BJ (cell line): ENCODE measurements at regions not wholly inside any gene's neighbourhood (a gene's known extent, or its start where the extent isn't known, plus 50 kb on each side); places are given as distances from the start of the nearest gene placed in this dataset.

Source experiments
- CTCF ChIA-PET: fragments of 350-600 bp; formaldehyde crosslinking; extraction: SDS; loops from one replicate; lab custom pipeline; 2021; ENCODE audit warnings: antibody characterized with exemption, inconsistent platforms; lab: Yijun Ruan, JAX
- POLR2A ChIA-PET: fragments of 300-600 bp; sonication (Branson Sonifier 250); formaldehyde crosslinking; extraction: SDS; loops from one replicate; lab custom pipeline; 2021; ENCODE audit warnings: antibody characterized with exemption; lab: Charles Lee
- DNase-seq: peaks from one replicate; pipeline ENCODE4 v3.0.0-alpha.2; 2011; ENCODE audit warnings: low read depth
- H3K27me3 ChIP-seq: 2 replicates; pipeline ENCODE4 v1.6.0; 2011; ENCODE audit warnings: low read length; ENCODE audit not compliant: control insufficient read depth, insufficient read depth
- H3K36me3 ChIP-seq: 2 replicates; pipeline ENCODE4 v1.5.1; 2011; ENCODE audit warnings: low read length; ENCODE audit not compliant: control insufficient read depth, insufficient read depth
- H3K4me3 ChIP-seq: 2 replicates; pipeline ENCODE4 v1.5.1; 2011; ENCODE audit warnings: low read depth, mild to moderate bottlenecking, control low read depth, low read length
- CTCF ChIP-seq: IDR thresholded peaks from 2 replicates; pipeline ENCODE4 v1.5.1; 2011; ENCODE audit warnings: low read depth, mild to moderate bottlenecking, control low read depth, inconsistent platforms, low read length, moderate library complexity; ENCODE audit not compliant: insufficient read depth

- ChIA-PET POLR2A (no interaction called here), CTCF (interaction anchor here (1.4 kb wide), 1 partner anchor 30 kb away, joined by 6 read pairs; no protein-coding TSS in a partner anchor)
- TF ChIP-seq CTCF, result no peak
- H3K4me3 ChIP-seq, result no peak overlapping the region
- H3K36me3 ChIP-seq, result no peaks in the 10 kb centered on the region
- no peak for DNase-seq
- no peaks in the 10 kb centered on the region for H3K27me3 ChIP-seq
These were observed 308.2 kb downstream of the EMP1 start for GRCh38 chr12:13504736-13505135.

- Histone ChIP-seq H3K36me3 (no peaks in the 10 kb centered on the region), H3K4me3 (no peak overlapping the region), H3K27me3 (no peaks in the 10 kb centered on the region)
- POLR2A ChIA-PET, result no interaction called here
- no peak for DNase-seq
- CTCF ChIA-PET, result interaction anchor here (0.7 to 1.4 kb wide), 2 partner anchors 31 to 223 kb away, joined by 3 to 6 read pairs; no protein-coding TSS in a partner anchor
- TF ChIP-seq CTCF, result no peak
These were observed 307.5 kb downstream of the EMP1 start for GRCh38 chr12:13504074-13504473.

GRCh38 chr12:13503094-13503835 lies 306.7 kb downstream of the EMP1 start:
- ChIA-PET POLR2A (no interaction called here), CTCF (interaction anchor here (1.4 kb wide), 1 partner anchor 32 kb away, joined by 6 read pairs; no protein-coding TSS in a partner anchor)
- no peak for DNase-seq
- no peaks in the 10 kb centered on the region for H3K27me3 ChIP-seq
- H3K36me3 ChIP-seq, result no peaks in the 10 kb centered on the region
- H3K4me3 ChIP-seq, result no peak overlapping the region
- TF ChIP-seq CTCF, result no peak

GRCh38 chr12:13499008-13499407 lies 302.5 kb downstream of the EMP1 start:
- CTCF ChIA-PET, result no interaction called here
- DNase-seq, result no peak
- H3K27me3 ChIP-seq, result no peaks in the 10 kb centered on the region
- POLR2A ChIA-PET, result no interaction called here
- no peak for TF ChIP-seq CTCF
- no peaks in the 10 kb centered on the region for H3K36me3 ChIP-seq
- H3K4me3 ChIP-seq, result no peak overlapping the region

- Histone ChIP-seq H3K36me3 (no peaks in the 10 kb centered on the region), H3K4me3 (no peak overlapping the region), H3K27me3 (no peaks in the 10 kb centered on the region)
- POLR2A ChIA-PET, result no interaction called here
- TF ChIP-seq CTCF, result no peak
- DNase-seq, result no peak
- CTCF ChIA-PET, result interaction anchor here (0.6 kb wide), 1 partner anchor 158 kb away, joined by 3 read pairs; no protein-coding TSS in a partner anchor
These were observed 299.6 kb downstream of the EMP1 start for GRCh38 chr12:13496111-13496510.
